Omental fat pad (tissue), 3 donors: ENCODE measurements at regions not wholly inside any gene's neighbourhood (a gene's known extent, or its start where the extent isn't known, plus 50 kb on each side); places are given as distances from the start of the nearest gene placed in this dataset.

Experiments used
- ATAC-seq: fragments of 150-250 bp; one replicate; pipeline ENCODE4 v1.9.1; 2016; ENCODE audit warnings: mild to moderate bottlenecking, moderate library complexity; ENCODE audit not compliant: low FRiP score
- DNase-seq: peaks from one replicate; pipeline ENCODE4 v3.0.0-alpha.2; 2019; ENCODE audit warnings: low spot score
- CTCF ChIP-seq, 3 donors: fragments of 450-650 bp; IDR thresholded peaks; one replicate each; pipeline ENCODE4 v1.5.1; 2016 to 2017; ENCODE audit warnings: antibody characterized with exemption in 3 of 3, mild to moderate bottlenecking in 3 of 3, moderate library complexity in 2 of 3

DNA sequence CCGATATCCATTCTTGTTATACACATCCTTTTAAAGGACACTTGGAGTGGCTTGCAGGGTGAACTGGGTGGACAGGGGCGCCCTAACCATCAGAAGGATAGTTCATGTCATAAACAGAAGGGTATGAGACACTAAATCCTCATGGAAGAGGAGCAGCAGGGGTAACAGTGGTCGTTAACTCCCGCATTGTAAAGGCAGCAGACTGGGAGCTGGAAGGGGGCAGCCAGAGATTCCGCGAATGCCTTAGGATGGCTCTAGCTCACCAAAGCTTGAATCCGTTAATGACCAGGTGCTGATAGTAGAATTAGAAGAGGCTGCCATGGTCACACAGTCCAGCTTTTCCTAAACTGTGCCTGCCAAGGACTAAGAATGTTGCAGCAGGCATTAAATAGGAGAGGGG, 85.2 kb upstream of the ANKRD34C start:
- no peak for DNase-seq
- TF ChIP-seq CTCF (IDR thresholded peaks at IDR 0.05): no peak
- no peak for ATAC-seq

DNA sequence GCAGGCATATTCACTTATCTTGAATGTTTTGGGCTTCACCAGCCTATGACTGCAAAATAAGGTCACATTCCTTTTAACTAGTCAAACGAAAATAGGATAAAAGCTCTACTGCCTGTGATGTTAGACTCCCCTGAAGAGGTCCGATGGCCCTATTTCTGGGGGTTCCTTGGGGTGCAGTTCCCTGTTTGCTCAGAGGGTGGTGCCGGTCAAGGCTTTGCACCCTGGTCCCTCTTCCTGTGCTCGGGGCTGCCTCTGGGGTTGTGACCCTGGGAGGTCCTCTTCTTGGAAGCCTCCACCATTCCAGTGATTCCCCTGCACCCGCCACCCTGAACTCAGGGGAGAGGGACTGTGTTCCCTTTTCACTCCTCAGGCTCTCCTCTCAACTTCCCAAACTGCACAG, 86.7 kb upstream of the ANKRD34C start:
- TF ChIP-seq CTCF (IDR thresholded peaks at IDR 0.05): no peak
- DNase-seq: no peak
- no peak for ATAC-seq

GRCh38 chr15:79195239-79195638, 87.3 kb upstream of the ANKRD34C start:
- no peak for ATAC-seq
- no peak for TF ChIP-seq CTCF (IDR thresholded peaks at IDR 0.05)
- no peak for DNase-seq

- DNase-seq (no peak), ATAC-seq (no peak)
- no peak for TF ChIP-seq CTCF (IDR thresholded peaks at IDR 0.05)
These were observed 88.1 kb upstream of the ANKRD34C start for GRCh38 chr15:79194386-79194785.

- no peak for ATAC-seq
- no peak for TF ChIP-seq CTCF (IDR thresholded peaks at IDR 0.05)
- DNase-seq: no peak
These were observed 89.0 kb upstream of the ANKRD34C start for GRCh38 chr15:79193549-79193948.

GRCh38 chr15:79193103-79193502, 89.4 kb upstream of the ANKRD34C start:
- ATAC-seq (no peak), DNase-seq (no peak)
- TF ChIP-seq CTCF (IDR thresholded peaks at IDR 0.05): no peak

- TF ChIP-seq CTCF (IDR thresholded peaks at IDR 0.05): no peak
- DNase-seq: no peak
- no peak for ATAC-seq
These were observed 90.0 kb upstream of the ANKRD34C start for GRCh38 chr15:79192462-79193036.
